ENCODE measurements at regions not wholly inside any gene's neighbourhood (a gene's known extent, or its start where the extent isn't known, plus 50 kb on each side); places are given as distances from the start of the nearest gene placed in this dataset.

- Histone ChIP-seq H3K4me2 (ENCODE audit: insufficient read depth, low read length, poor library complexity, severe bottlenecking) (no peak overlapping the region), H3K36me3 (replicated peaks in 1 of 2; ENCODE audit: control insufficient read depth in 2 of 2, insufficient read depth in 2 of 2, low read length in 2 of 2) (no peaks in the 10 kb centered on the region), H3K23ac (ENCODE audit: low read depth, low read length, poor library complexity) (no peak overlapping the region), H3K18ac (ENCODE audit: low read length) (no peak overlapping the region), H3K4ac (ENCODE audit: low read length) (no peak overlapping the region), H3K9me3 (replicated peaks in 1 of 2; ENCODE audit: control insufficient read depth in 2 of 2, insufficient read depth in 1 of 2, low read depth in 1 of 2, low read length in 2 of 2) (no peaks in the 10 kb centered on the region), H2BK15ac (ENCODE audit: low read length) (no peak overlapping the region), H3K4me1 (ENCODE audit: control insufficient read depth in 2 of 2, insufficient read depth in 1 of 2, low read depth in 1 of 2, low read length in 2 of 2) (peaks cover 7 to 11% of the 10 kb centered on the region in 2 donors), H2BK5ac (ENCODE audit: low read length) (no peak overlapping the region), H2AFZ (ENCODE audit: low read length) (no peak overlapping the region), H4K91ac (ENCODE audit: low read depth, low read length, poor library complexity) (no peak overlapping the region), H2BK12ac (ENCODE audit: low read length) (no peak overlapping the region), H3K27me3 (ENCODE audit: control insufficient read depth in 3 of 3, insufficient read depth in 3 of 3, low read depth in 1 of 3, low read length in 3 of 3) (peaks cover 4 to 50% (median 28%) of the 10 kb centered on the region in 3 experiments), H3K14ac (ENCODE audit: low read length) (no peak overlapping the region), H3K4me3 (ENCODE audit: low read length in 2 of 2) (no peak overlapping the region), H4K8ac (ENCODE audit: low read depth, low read length) (no peak overlapping the region), H3K27ac (replicated peaks; ENCODE audit: low read length) (no peak overlapping the region), H3K79me1 (ENCODE audit: low read depth, low read length) (no peaks in the 10 kb centered on the region), H2AK5ac (ENCODE audit: low read depth, low read length) (no peak overlapping the region), H3K9ac (ENCODE audit: low read depth, low read length, poor library complexity) (no peak overlapping the region), H2BK120ac (ENCODE audit: low read depth, low read length) (no peak overlapping the region)
- no peak for DNase-seq (ENCODE audit: low spot score)
- WGBS, 2 donors (ENCODE audit: extremely low coverage in 2 of 2, insufficient read length in 2 of 2, insufficient replicate concordance in 1 of 2): no CpG with 5 or more reads among the region's 5 CpGs
Measured at GRCh38 chr18:22343613-22344012, 74.1 kb downstream of the CTAGE1 start.

- H2AFZ ChIP-seq (ENCODE audit: low read length): no peak overlapping the region
- no peak overlapping the region for H3K27ac ChIP-seq (replicated peaks; ENCODE audit: low read length)
- H3K14ac ChIP-seq (ENCODE audit: low read length): no peak overlapping the region
- no peak overlapping the region for H3K4ac ChIP-seq (ENCODE audit: low read length)
- no peaks in the 10 kb centered on the region for H3K9me3 ChIP-seq (replicated peaks in 1 of 2; ENCODE audit: control insufficient read depth in 2 of 2, insufficient read depth in 1 of 2, low read depth in 1 of 2, low read length in 2 of 2)
- H4K91ac ChIP-seq (ENCODE audit: low read depth, low read length, poor library complexity): no peak overlapping the region
- H3K4me1 ChIP-seq (ENCODE audit: control insufficient read depth in 2 of 2, insufficient read depth in 1 of 2, low read depth in 1 of 2, low read length in 2 of 2): peaks cover 6 to 11% of the 10 kb centered on the region in 2 donors
- no peaks in the 10 kb centered on the region for H3K36me3 ChIP-seq (replicated peaks in 1 of 2; ENCODE audit: control insufficient read depth in 2 of 2, insufficient read depth in 2 of 2, low read length in 2 of 2)
- no peak for DNase-seq (ENCODE audit: low spot score)
- no peak overlapping the region for H3K9ac ChIP-seq (ENCODE audit: low read depth, low read length, poor library complexity)
- H3K4me2 ChIP-seq (ENCODE audit: insufficient read depth, low read length, poor library complexity, severe bottlenecking): no peak overlapping the region
- no peak overlapping the region for H3K18ac ChIP-seq (ENCODE audit: low read length)
- no peak overlapping the region for H2BK5ac ChIP-seq (ENCODE audit: low read length)
- no peak overlapping the region for H2BK12ac ChIP-seq (ENCODE audit: low read length)
- no peak overlapping the region for H3K23ac ChIP-seq (ENCODE audit: low read depth, low read length, poor library complexity)
- no CpG with 5 or more reads among the region's 4 CpGs for WGBS, 2 donors (ENCODE audit: extremely low coverage in 2 of 2, insufficient read length in 2 of 2, insufficient replicate concordance in 1 of 2)
- no peak overlapping the region for H2BK15ac ChIP-seq (ENCODE audit: low read length)
- no peak overlapping the region for H3K4me3 ChIP-seq (ENCODE audit: low read length in 2 of 2)
- no peak overlapping the region for H2AK5ac ChIP-seq (ENCODE audit: low read depth, low read length)
- peaks cover 0 to 42% (median 19%) of the 10 kb centered on the region in 3 experiments for H3K27me3 ChIP-seq (ENCODE audit: control insufficient read depth in 3 of 3, insufficient read depth in 3 of 3, low read depth in 1 of 3, low read length in 3 of 3)
- H4K8ac ChIP-seq (ENCODE audit: low read depth, low read length): no peak overlapping the region
- H2BK120ac ChIP-seq (ENCODE audit: low read depth, low read length): no peak overlapping the region
- H3K79me1 ChIP-seq (ENCODE audit: low read depth, low read length): no peaks in the 10 kb centered on the region
Measured at GRCh38 chr18:22342625-22343024, 75.1 kb downstream of the CTAGE1 start.

- no CpG with 5 or more reads among the region's 3 CpGs for WGBS, 2 donors (ENCODE audit: extremely low coverage in 2 of 2, insufficient read length in 2 of 2, insufficient replicate concordance in 1 of 2)
- no peak overlapping the region for H2BK5ac ChIP-seq (ENCODE audit: low read length)
- no peak overlapping the region for H3K18ac ChIP-seq (ENCODE audit: low read length)
- no peaks in the 10 kb centered on the region for H3K79me1 ChIP-seq (ENCODE audit: low read depth, low read length)
- H3K23ac ChIP-seq (ENCODE audit: low read depth, low read length, poor library complexity): no peak overlapping the region
- H3K36me3 ChIP-seq (replicated peaks in 1 of 2; ENCODE audit: control insufficient read depth in 2 of 2, insufficient read depth in 2 of 2, low read length in 2 of 2): no peaks in the 10 kb centered on the region
- H3K4me1 ChIP-seq (ENCODE audit: control insufficient read depth in 2 of 2, insufficient read depth in 1 of 2, low read depth in 1 of 2, low read length in 2 of 2): peaks cover 0 to 2% of the 10 kb centered on the region in 2 donors
- H2AK5ac ChIP-seq (ENCODE audit: low read depth, low read length): no peak overlapping the region
- H3K27me3 ChIP-seq (ENCODE audit: control insufficient read depth in 3 of 3, insufficient read depth in 3 of 3, low read depth in 1 of 3, low read length in 3 of 3): peaks cover 0 to 20% (median 1%) of the 10 kb centered on the region in 3 experiments
- H3K9ac ChIP-seq (ENCODE audit: low read depth, low read length, poor library complexity): no peak overlapping the region
- no peak overlapping the region for H3K27ac ChIP-seq (replicated peaks; ENCODE audit: low read length)
- H3K4ac ChIP-seq (ENCODE audit: low read length): no peak overlapping the region
- no peak overlapping the region for H4K91ac ChIP-seq (ENCODE audit: low read depth, low read length, poor library complexity)
- H3K4me2 ChIP-seq (ENCODE audit: insufficient read depth, low read length, poor library complexity, severe bottlenecking): no peak overlapping the region
- H2BK15ac ChIP-seq (ENCODE audit: low read length): no peak overlapping the region
- H2BK120ac ChIP-seq (ENCODE audit: low read depth, low read length): no peak overlapping the region
- no peak for DNase-seq (ENCODE audit: low spot score)
- no peak overlapping the region for H2BK12ac ChIP-seq (ENCODE audit: low read length)
- no peak overlapping the region for H2AFZ ChIP-seq (ENCODE audit: low read length)
- H3K4me3 ChIP-seq (ENCODE audit: low read length in 2 of 2): no peak overlapping the region
- no peak overlapping the region for H4K8ac ChIP-seq (ENCODE audit: low read depth, low read length)
- no peak overlapping the region for H3K14ac ChIP-seq (ENCODE audit: low read length)
- no peaks in the 10 kb centered on the region for H3K9me3 ChIP-seq (replicated peaks in 1 of 2; ENCODE audit: control insufficient read depth in 2 of 2, insufficient read depth in 1 of 2, low read depth in 1 of 2, low read length in 2 of 2)
Measured at GRCh38 chr18:22340331-22340730, 77.4 kb downstream of the CTAGE1 start.

GRCh38 chr18:22339913-22340312 is 77.8 kb downstream of the CTAGE1 start:
- Histone ChIP-seq H2BK120ac (ENCODE audit: low read depth, low read length) (no peak overlapping the region), H3K14ac (ENCODE audit: low read length) (no peak overlapping the region), H3K9me3 (replicated peaks in 1 of 2; ENCODE audit: control insufficient read depth in 2 of 2, insufficient read depth in 1 of 2, low read depth in 1 of 2, low read length in 2 of 2) (no peaks in the 10 kb centered on the region), H3K4ac (ENCODE audit: low read length) (no peak overlapping the region), H3K27me3 (ENCODE audit: control insufficient read depth in 3 of 3, insufficient read depth in 3 of 3, low read depth in 1 of 3, low read length in 3 of 3) (peaks cover 0 to 19% (median 0%) of the 10 kb centered on the region in 3 experiments), H2BK5ac (ENCODE audit: low read length) (no peak overlapping the region), H3K18ac (ENCODE audit: low read length) (no peak overlapping the region), H3K4me1 (ENCODE audit: control insufficient read depth in 2 of 2, insufficient read depth in 1 of 2, low read depth in 1 of 2, low read length in 2 of 2) (peaks cover 0 to 2% of the 10 kb centered on the region in 2 donors), H3K9ac (ENCODE audit: low read depth, low read length, poor library complexity) (no peak overlapping the region), H3K36me3 (replicated peaks in 1 of 2; ENCODE audit: control insufficient read depth in 2 of 2, insufficient read depth in 2 of 2, low read length in 2 of 2) (no peaks in the 10 kb centered on the region), H2AFZ (ENCODE audit: low read length) (no peak overlapping the region), H3K27ac (replicated peaks; ENCODE audit: low read length) (no peak overlapping the region), H3K79me1 (ENCODE audit: low read depth, low read length) (no peaks in the 10 kb centered on the region), H2BK12ac (ENCODE audit: low read length) (no peak overlapping the region), H2BK15ac (ENCODE audit: low read length) (no peak overlapping the region), H2AK5ac (ENCODE audit: low read depth, low read length) (no peak overlapping the region), H3K23ac (ENCODE audit: low read depth, low read length, poor library complexity) (no peak overlapping the region), H4K8ac (ENCODE audit: low read depth, low read length) (no peak overlapping the region), H3K4me2 (ENCODE audit: insufficient read depth, low read length, poor library complexity, severe bottlenecking) (no peak overlapping the region), H4K91ac (ENCODE audit: low read depth, low read length, poor library complexity) (no peak overlapping the region), H3K4me3 (ENCODE audit: low read length in 2 of 2) (no peak overlapping the region)
- DNase-seq (ENCODE audit: low spot score): no peak
- WGBS, 2 donors (ENCODE audit: extremely low coverage in 2 of 2, insufficient read length in 2 of 2, insufficient replicate concordance in 1 of 2): no CpG with 5 or more reads among the region's 4 CpGs
